Stimulated activated CD4-positive, alpha-beta T cell treated with anti-CD3 and anti-CD28 coated beads, Interleukin-15, amount 100 ng/mL, for 1 hour (primary cell): ENCODE measurements at regions not wholly inside any gene's neighbourhood (a gene's known extent, or its start where the extent isn't known, plus 50 kb on each side); places are given as distances from the start of the nearest gene placed in this dataset.
"Not testable (repeated sequence)": the region's sequence is repeated elsewhere in the genome, so short reads cannot be mapped to it uniquely, and the experiment has no call there.

ENCODE experiments used
- DNase-seq, 2 donors: peaks; one replicate each; pipeline ENCODE4 v3.0.0-alpha.2; 2020; ENCODE audit warnings: low read depth in 1 of 2, low spot score in 1 of 2

DNA sequence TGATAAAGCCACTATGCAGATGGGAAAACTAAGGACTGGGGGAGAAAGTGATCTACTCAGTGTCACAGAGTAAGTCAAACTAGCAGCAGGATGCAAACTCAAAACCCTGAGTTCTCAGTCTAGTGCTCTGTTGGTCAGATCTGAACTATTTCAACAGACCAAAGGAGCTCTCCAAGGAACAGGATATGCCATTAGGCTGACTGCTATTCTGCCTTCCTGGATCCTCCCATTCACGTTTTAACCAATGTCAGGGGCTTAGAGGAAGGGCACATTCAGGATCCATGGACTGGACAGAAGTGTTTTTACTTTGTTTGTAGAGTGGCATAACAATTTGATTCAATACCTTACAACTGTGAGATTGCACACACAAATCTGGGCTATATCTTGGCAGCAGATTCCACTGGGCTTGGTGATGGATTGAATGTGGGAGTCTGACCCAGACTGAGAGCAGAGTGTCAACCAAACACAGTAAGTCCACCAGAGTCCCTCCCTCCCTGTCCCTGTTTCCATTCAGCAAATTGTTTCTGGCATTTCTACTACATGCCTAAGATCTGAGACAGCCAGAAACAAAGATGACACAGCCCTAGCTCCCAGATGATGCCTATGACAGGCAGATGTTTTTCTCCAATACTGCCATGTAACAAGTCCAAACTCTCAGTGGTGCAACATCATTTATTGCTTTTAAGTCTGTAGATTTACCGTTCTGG is 337.8 kb upstream of the CDH5 start:
- no peak for DNase-seq

DNA sequence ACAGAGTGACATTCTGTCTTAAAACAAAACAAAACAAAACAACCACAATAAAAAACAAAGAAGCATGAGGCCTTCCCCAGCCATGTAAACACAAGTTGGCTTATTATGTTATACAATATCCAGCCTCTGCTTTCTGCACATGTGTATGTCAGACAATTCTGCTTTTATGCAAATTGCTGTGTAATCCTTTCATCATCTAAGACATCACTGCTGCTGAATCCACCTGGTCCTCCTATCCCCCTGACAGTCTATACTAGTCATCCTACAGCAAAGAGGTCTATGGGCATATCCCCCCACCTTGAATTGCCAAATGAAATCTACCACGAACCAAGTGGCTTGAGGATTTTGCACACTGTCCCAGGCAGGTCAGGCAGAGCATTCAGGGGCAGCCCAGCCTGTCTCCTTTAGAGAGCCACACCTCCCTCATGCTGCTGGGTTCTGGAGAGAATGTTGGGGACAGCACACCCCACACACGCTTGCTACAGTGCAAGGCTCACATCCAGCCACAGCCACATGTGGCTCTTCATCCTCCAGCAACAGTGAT is 339.6 kb upstream of the CDH5 start:
- no peak for DNase-seq

DNA sequence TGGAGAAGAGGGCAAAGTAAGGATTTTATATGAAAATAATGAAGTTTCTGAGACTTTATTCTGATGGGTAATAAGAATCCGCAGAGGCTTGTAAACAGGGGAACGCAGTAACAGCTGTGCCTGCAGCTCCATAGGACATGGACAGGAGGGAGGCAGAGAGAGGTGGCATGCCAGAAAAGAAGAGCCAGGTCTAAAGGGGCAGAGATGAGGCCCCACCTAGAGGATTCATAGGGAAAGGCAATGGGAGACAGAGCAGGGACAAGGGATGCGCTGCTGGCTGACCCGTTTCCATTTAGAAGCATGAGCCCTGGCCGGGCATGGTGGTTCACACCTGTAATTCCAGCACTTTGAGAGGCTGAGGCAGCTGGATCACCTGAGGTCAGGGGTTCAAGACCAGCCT is 340.3 kb upstream of the CDH5 start:
- DNase-seq = no peak

- no peak for DNase-seq
These were observed 340.7 kb upstream of the CDH5 start for GRCh38 chr16:66025751-66026150.

DNA sequence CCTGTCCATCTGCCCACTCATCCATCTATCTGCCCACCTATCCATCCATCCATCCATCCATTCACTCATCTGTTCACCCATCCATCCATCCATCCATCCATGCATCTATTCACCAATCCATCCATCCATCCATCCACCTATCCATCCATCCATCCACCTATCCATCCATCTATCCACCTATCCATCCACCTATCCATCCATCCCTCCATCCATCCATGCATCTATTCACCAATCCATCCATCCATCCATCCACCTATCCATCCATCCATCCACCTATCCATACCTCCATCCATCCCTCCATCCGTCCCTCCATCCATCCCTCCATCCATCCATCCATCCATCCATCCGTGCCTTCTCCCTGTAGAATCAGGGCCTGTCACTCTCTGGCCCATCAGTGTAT is 341.9 kb upstream of the CDH5 start:
- not testable (repeated sequence) for DNase-seq

GRCh38 chr16:66023481-66023880 is 343.0 kb upstream of the CDH5 start:
- DNase-seq = no peak

DNA sequence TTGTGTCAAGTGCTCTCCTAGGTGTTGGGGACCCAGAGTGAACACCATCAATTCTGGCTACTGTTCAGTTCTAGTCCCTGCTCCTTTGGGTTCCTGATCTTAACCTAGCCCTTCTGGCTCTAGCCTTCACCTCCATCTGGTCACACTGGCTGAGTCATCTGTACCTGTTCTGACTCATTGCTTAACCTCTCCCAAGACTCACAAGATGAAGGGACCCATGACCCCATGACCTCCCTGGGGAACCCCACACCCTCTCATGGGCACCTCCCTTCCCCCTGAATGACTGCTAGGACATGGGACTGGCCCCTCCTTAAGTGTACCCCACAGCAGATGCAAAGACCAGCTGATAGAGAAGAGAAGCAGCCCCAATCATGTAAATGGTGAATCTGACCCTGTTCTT is 345.8 kb upstream of the CDH5 start:
- no peak for DNase-seq

- DNase-seq = no peak
These were observed 346.4 kb upstream of the CDH5 start for GRCh38 chr16:66020046-66020445.

DNA sequence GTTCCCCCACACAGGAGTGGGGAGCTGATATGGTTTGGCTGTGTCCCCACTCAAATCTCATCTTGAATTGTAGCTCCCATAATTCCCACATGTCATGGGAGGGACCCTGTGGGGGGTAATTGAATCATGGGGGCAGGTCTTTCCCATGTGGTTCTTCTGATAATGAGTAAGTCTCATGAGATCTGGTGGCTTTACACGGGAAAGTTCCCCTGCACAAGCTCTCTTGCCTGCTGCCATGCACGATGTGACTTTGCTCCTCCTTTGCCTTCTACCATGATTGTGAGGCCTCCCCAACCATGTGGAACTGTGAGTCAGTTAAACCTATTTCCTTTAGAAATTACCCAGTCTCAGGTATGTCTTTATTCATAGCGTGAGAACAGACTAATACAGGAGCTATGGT is 347.0 kb upstream of the CDH5 start:
- not testable (repeated sequence) for DNase-seq

DNA sequence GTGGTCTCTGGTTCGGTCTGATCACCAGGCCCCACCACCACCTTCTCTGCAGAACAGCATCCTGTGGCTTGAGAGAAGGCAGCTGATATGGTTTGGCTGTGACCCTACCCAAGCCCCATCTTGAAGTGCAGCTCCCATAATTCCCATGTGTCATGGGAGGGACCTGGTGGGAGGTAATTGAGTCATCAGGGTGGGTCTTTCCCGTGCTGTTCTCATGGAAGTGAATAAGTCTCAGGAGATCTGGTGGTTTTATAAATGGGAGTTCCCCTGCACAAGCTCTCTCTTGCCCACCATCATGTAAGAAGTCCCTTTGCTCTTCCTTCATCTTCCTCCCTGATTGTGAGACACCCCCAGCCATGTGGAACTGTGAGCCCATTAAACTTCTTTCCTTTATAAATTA is 352.3 kb upstream of the CDH5 start:
- DNase-seq = no peak

DNA sequence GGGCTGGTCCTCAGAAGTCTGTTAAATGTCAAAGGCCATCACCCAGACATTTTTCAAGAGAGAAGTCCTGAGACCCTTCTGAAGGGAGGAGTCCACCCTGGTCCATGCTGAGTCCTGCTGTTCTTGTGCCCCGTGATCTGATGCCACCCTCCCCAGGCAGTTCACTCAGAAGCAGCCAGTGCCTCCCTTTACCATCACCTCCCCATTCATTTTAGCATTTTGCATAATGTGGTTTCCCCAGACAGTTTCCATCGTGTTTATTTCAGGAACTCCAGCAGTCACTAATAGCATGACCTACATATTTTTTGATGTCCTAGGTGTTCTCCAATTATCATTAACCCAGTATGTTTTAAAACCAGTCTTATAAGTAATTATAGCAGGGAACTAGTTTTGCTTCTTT is 353.0 kb upstream of the CDH5 start:
- DNase-seq = no peak

DNA sequence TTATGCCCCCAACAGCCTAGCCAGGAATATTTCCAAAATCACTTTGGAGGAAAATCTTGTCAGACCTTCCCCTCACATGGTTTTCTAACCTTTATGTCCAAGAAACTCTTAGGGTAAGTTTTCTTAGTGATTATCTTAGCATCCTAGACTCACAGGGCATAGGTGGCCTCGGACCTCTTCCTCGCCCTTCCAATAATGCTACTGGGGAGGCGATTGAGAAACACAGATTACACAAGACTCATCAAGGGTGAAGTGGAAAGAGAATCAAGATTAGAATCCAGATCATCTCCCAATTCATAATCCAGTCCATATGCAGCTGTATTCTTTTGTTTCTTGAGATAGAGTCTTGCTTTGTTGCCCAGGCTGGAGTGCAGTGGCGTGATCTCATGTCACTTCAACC is 358.4 kb upstream of the CDH5 start:
- DNase-seq = no peak

- DNase-seq = no peak
These were observed 358.8 kb upstream of the CDH5 start for GRCh38 chr16:66007717-66008116.

GRCh38 chr16:66006485-66006884 is 360.0 kb upstream of the CDH5 start:
- DNase-seq = no peak

- no peak for DNase-seq
These were observed 361.8 kb upstream of the CDH5 start for GRCh38 chr16:66004699-66005098.

- no peak for DNase-seq
These were observed 363.3 kb upstream of the CDH5 start for GRCh38 chr16:66003201-66003600.

DNA sequence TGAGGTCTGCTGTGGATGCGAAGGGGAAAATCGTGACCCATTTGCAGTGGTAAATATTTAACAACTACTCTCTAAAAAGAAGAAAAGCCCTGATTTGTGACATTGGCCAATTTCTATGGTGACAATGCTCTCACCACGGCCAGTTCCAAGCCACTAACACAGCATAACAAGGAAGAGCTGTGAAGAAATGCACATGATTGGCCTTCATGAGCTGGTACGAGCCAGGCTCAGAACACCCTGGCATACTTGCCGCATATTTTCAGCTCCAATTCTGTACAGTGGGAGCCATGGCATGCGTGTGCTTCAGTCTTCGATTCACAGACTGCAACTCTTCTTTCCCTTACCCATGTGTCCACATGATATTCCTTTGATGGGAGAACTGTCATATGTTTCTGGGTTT is 363.9 kb upstream of the CDH5 start:
- no peak for DNase-seq

DNA sequence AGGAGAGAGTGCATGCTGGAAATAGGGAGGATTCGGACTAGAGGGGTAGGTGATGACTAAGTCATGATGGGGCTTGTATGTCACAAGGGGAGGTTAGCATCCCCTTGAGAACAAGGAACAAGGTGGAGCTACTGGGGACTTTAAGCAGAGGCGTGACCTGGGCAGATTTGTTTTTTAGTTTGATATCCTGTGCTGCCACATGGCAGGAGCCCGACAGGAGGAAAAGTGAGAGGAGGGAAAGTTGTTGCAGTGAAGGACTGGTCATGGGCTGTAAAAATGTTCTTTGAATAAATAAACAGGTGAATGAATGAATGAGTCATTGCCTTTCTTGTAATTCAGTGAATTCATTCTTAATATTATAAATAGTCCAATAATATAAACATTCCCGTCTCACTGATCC is 365.1 kb upstream of the CDH5 start:
- no peak for DNase-seq

GRCh38 chr16:65998443-65998842 is 368.0 kb upstream of the CDH5 start:
- no peak for DNase-seq

DNA sequence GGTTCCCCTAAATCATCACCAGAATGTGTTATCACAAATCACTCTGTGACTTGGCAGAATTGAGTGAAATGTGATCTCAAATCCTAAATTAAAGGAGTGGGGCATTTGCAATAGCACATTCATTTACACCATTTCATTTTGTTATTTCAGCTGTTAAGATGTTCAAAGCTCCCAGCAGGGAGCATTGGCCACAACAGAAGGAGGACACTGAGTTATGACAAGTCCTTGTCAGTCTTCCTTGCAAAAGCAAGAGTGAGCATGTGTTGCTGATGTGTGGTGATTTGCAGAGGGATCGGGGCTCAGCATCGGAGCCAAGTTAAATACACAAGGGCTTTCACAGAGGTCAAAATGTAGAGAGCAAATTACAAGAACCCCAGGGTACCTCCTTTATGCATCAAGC is 372.2 kb upstream of the CDH5 start:
- DNase-seq = no peak

GRCh38 chr16:65991149-65991701 is 375.3 kb upstream of the CDH5 start:
- no peak for DNase-seq

DNA sequence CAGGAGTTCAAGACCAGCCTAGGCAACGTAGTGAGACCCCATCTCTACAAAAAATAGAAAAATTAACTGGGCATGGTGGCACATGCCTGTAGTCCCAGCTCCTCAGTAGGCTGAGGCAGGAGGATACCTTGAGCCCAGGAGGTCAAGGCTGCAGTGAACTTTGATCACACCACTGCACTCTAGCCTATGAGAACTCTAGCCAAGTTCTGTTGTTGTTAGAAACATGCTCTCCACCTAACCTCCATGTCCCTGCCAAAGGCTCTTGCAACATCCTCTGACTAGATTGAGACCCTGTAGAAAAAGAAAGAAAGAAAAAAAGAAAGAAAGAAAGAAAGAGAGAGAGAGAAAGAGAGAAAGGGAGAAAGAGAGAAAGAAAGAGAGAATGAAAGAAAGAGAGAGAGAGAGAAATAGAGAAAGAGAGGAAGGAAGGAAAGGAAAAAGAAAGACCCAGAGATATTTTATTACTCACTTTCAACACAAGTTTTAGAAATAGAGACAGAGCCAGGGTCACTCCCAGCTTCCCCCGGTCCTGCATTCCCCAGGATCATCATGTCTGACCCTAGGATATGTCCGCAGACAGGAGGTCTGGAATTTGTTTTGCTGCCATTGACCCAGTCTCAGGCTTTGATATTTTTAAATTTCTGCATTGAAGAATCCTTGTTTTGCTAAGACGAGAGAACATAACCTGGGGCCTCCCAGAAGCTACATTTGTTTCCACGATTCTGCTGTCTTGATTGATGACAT is 376.5 kb upstream of the CDH5 start:
- no peak for DNase-seq
